ENCODE measurements at regions not wholly inside any gene's neighbourhood (a gene's known extent, or its start where the extent isn't known, plus 50 kb on each side); places are given as distances from the start of the nearest gene placed in this dataset.

DNA sequence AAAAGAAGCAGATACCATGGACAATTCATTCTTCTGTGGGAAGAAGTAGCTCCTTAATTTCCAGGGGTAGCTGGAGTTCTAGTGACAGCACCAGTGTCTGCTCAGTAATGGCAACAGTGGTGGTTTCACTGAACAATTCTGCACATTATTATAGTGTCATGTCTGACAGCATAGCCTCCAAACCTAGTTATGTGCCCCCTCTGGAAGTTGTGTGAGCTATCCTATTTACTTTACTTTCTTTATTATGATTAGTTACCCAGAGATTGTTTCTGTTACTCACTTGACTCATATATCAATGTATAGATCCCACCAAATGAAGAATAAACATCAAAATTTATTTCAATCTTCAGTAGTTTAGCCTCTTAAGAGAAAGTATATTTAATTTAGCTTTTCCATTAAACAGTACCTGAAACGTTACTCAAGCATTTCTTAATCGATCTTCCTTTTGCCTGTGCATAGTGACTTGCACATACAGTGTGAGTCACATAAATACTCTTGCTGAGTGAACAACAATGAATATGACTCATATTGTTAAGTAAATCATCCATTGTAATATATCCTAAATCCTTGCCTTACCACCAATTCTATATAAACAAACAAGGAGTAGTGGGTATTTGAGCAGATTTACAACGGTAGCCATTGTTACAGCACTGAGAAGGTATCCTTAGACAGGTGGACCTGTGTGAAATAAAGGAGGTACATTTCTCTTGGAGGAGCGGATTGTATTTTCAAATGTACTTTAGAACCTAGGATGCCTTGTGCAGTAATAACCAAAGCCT, 534.7 kb downstream of the ANKRD50 start:
- no peak for DNase-seq (ENCODE audit: low spot score)

DNA sequence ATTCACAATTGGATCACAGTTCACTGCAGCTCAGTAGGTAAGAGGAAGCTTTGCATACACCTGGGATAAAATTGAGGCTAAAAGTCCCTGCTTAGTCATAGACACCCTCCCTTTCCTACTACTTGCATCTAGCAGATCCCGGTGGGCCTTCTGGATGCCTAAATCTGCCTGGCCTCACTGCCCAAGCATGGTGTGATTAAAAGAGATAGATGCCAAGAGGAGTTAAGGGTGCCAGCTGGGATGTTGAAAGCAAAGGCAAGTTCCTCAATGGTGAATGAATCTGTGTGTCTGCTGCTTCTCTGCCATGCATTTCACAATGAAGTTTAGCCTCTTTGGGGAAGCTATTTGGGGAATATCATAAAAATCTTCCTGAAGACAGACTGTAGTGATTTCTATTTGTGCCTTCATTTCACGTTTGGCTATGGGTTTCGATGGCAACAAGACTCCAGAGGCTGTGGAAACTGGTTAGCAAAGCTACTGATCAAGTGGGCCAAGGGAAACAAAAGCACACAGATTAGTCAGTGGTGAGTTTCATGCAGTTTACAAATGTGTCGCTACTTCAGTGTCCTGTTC, 534.0 kb downstream of the ANKRD50 start:
- DNase-seq (ENCODE audit: low spot score) = no peak

DNA sequence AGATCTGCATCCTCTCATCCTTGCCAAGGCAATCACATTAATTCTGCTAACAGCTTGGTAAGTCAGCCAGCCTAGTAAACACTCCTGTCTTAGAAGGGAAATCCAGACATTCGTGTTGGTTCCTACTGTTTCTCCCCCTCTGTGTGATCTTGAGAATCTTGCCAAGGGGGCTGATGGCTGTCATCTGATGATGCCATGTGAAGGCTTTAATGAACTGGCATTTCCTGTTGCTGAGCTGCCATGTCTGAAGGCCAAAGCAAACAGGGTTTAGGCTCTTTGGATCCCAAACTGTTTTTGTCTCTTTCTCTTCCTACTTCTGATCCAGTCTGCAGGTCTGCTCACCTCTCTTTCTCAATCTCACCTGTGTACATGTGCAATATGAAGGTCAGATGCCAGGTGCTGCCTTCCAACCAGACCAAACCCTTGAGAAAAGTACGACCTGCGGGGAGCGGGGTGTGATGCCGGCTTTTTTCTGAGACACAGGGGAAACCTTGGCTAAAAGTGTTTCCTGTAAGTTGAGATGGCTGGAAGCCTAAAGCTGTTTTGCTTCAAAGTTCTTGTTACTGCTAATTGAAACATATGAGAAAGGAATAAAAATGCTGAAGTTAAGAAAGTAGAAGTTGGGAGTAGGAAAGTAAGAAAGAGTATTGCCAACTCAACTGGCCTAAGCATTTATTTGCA, 532.9 kb downstream of the ANKRD50 start:
- no peak for DNase-seq (ENCODE audit: low spot score)

DNA sequence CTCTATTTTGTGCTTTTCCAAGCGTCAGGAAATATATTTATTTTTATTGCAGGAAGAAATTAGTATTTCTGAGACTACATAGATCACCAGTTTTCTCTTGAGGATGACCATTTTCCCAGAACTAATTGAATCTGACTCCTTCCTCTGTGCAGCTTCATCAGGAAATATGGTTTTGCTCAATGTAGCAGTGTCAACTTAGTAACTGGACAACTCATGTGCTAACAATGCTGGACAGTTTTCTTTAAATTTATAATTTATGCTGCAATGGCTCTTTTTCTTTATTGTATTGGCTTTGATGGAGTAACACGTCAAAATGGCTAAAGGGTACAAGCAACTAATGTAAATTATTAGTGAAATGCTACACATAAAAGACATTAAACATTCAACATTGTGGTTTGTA, 531.5 kb downstream of the ANKRD50 start:
- DNase-seq (ENCODE audit: low spot score) = no peak

DNA sequence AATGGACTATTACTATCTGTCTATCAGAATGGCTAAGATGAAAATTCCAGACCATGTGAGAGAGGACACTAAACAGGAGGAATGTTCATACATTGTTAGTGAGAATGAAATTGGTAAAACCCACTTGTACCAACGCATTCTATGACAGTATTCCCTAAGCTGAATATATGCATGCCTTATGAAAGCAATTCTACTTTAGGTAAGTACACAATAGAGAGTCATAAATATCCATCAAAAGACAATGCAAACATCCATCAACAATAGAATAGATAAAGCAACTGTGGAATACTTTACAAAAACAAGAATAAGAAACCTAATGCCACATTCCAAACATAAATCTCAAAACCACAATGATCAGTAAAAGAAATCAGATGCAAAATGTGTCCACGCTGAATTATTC, 529.3 kb downstream of the ANKRD50 start:
- no peak for DNase-seq (ENCODE audit: low spot score)

DNA sequence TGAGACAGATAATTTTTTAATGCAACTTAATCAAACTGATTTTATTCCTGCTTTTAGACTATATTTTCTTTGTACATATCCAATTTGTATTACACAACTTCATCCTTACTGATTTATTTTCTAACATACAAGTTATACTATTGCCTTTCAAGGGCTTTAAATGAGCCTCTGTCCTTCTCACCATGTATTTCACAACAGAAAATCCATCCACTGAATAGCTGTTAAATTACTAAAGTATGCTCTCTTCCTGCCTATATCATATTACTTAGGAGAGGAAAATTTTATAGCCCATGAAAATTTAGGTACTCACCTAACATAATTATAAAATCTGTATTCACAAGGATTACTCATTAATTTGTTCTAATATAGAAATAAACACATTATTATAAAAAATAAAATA, 528.6 kb downstream of the ANKRD50 start:
- DNase-seq (ENCODE audit: low spot score) = no peak

DNA sequence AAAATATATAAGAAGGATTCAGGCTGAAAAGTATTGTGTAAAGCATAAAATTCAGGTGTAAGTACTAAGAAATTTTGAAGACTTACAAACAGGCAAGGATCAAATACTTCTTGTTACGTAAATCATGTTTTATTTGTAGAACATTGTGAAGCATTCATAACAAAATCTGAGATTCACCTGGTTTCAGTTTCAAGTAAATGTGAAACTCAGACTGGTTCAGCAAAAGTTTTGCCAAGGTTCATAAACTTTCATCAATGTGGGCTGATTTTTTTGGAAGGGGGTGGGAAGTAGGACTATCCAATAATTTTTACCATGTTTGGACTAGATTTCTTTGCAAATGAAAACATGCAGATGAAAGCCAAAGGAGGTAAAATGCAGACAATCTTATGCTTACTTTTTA, 527.7 kb downstream of the ANKRD50 start:
- DNase-seq (ENCODE audit: low spot score) = no peak

DNA sequence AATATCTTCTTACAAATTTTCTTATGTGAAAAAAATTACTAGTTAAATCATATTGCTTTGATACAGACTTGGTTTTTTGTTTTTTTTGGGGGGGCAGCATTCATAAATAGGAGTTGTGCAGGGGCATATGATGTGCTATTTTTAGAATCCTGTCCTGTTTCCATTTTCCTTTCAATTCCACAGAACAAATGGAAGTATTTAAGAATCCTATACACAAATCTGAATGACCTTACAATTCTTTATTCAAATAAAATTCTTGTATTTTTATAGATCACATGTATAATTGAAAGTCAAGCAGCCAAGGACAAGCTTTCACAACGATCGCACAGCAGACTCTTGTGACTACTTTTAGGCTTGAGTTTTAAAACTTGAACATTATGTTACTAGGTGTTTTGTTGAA, 523.9 kb downstream of the ANKRD50 start:
- no peak for DNase-seq (ENCODE audit: low spot score)

DNA sequence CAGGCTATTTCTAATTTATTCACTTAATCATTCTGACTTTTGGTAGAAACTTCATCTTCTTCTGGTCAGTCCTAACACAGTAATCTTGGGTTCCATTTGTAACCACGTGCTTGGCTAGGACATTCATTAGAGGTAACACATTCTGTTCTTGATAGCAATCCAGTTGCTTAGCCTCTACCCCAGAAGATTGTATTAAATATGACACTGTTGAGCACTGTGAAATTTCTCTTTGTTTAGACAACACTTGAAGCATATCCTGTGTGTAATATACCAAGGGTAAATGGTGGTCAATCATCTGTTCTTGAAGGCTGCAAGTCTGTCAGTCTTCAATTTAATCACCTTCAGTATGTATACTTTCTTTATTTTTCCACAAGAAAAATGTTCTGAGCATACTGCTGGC, 523.0 kb downstream of the ANKRD50 start:
- DNase-seq (ENCODE audit: low spot score) = no peak

DNA sequence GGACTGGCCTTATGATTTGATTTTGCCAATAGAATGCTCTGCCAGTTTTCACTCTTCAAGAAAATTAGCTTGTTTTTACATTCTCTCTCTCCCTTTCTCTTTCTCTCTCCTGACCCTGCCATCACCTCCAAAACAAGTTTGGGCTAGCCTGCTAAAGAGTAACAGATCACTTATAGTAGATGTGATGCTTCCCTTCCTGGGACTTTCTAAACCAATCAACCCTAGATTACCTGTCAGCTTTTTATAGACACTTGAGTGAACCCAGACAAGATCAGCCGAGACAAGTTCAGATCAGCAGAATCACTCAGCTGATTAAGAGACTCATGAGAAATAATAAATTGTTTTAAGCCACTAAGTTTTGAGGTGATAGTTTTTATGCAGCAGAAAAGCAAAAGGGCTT, 521.2 kb downstream of the ANKRD50 start:
- no peak for DNase-seq (ENCODE audit: low spot score)

DNA sequence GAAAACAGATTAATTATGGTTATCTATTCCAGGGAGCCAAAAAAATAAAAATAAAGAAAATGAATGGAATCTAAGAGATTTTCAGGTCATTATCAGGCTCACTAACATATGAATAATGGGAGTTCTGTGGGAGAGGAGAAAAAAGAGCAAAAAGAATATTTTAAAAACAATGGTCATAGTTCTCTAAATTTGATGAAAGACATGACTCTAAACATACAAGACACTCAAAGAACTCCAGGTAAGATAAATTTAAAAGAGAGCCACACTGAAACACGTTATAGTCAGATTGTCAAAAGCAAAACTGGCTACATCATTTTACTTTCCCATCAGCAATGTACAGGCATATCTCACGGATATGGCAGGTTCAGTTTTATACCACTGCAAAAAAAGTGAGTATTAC, 520.0 kb downstream of the ANKRD50 start:
- DNase-seq (ENCODE audit: low spot score) = no peak

DNA sequence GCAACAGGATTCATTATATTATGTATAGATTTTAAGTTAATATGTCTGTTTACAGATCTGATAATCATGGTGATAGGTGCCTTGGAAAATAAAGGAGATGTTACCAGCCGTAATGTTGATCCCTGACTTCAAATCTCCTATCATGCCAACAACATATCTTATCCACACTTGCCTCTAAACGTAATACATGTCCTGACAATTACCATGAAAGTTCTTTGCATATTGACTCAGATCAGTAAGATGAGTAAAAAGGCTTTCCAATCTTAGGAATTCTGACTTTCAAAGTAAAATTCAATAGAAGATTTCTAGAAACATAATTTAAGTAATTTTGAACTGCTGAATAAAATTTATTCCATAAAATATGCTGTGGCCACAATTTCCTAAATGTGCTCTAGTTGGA, 513.3 kb downstream of the ANKRD50 start:
- DNase-seq (ENCODE audit: low spot score) = no peak

DNA sequence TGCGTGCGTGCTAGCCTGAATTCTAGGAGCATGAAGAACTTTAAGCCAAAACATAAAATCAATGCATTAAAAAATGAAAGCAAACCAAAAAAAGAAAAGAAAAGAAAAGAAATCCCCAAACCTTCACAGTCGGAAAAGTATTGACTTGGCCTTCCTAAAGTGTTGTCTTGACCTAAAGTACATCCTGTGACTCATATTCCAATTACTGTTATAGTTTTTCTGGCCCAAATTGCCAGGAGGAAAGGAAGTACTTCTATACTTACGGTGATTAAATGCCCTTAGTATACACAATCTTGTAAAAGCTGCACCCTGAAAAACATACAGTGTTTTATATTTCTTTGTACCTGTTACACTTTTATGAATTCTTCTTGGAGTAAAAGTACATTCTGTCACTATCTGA, 512.8 kb downstream of the ANKRD50 start:
- DNase-seq (ENCODE audit: low spot score) = no peak

DNA sequence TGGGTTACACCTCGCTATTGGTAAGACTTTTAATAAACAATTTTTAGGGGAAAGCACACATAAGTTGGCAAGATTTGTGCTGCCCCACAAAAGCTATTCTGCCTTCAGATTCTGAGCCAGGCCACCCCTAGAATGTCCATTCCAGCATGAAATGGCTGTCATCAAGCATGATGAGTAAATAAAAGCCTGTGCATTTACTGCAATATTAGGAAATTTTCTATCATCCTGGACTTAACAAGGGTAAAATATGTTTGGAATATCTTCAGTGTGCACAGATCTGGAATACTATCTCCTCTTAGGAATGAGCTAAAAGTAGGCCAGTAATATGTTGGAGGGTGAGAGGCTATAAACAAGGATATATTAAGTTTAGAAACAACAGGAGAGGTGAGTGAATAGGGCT, 510.9 kb downstream of the ANKRD50 start:
- no peak for DNase-seq (ENCODE audit: low spot score)

DNA sequence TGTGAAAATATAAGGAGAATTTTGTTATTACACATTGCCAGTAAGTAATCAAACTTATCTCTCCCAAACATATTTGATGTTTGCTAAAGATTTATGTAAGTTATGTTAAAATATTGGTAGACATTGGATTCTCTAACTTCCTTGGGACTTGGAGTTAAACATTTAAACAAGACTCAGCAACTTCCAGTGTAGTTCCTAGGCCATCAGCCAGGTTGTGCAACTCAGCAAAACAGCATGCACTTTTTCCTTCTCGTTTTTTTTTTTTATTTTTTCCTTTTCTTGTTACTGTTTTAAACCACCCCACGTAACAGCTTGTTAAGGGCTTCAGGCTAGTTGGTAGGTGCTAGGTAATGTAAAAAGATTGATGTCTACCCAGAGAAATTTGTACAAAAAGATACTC, 510.4 kb downstream of the ANKRD50 start:
- no peak for DNase-seq (ENCODE audit: low spot score)

DNA sequence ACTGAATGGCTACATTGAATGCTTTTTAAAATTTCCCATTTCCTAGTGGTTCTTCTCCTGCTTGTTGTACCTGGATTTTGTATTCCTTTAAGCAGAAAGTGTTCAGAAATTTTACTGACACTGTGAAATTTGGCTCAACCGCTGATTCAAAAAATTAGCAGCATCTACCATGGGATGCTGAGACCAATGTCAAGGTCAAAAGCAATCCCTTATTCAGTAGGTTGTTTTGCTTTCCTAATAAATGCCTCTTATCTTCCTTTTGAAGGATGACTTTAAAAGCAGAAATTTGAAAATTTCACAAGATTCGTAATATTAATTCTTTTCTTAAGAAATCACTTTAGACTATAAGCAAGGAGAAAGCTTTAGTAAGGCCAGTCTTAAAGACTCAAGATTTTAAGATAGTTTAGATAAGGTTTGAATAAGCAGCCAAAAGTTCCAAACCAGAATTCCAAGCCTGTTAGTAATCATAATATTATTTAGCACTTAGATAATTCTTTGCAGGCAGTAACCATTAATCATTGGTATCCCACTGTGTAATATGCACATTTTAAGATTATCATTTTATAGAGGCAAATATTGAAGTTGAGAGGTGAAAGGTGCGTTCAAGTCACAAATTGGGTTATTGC, 508.8 kb downstream of the ANKRD50 start:
- no peak for DNase-seq (ENCODE audit: low spot score)

DNA sequence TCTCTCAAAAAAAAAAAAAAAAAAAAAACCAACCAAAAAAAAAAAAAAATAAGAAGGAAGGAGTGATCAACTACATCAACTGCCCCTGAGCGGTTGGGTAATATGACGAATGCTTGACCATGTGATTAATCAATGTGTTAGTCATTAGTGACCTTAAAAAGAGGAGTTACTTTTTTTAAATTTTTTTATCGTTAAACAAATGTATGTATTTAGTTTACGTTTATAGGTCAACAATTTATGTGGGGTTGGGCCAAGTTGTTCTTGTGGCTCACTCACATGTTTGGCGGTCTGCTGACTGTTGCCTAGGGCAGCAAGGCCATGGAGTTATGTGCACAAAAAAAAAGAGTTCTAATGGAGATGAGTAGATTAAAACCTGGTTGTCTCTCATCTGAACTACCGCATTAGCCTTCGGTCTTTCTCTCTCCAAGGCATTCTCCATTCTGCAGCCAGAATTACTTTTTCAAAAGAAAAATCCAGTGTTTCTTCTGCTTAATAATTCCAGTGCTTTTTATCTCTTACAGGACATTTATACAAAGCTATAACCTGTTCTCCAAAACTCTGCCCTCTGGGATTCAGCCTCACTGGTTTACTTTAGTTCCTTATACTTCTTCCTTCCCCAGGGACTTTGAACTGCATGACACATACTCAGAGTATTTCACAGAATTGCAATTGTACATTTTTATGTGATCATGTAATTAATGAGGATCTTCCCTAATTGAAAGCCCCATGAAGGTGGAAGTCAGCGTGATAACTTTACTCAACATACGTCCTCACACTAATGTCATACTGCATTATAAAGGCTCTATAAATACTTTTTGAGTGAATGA, 505.5 kb downstream of the ANKRD50 start:
- DNase-seq (ENCODE audit: low spot score) = no peak

DNA sequence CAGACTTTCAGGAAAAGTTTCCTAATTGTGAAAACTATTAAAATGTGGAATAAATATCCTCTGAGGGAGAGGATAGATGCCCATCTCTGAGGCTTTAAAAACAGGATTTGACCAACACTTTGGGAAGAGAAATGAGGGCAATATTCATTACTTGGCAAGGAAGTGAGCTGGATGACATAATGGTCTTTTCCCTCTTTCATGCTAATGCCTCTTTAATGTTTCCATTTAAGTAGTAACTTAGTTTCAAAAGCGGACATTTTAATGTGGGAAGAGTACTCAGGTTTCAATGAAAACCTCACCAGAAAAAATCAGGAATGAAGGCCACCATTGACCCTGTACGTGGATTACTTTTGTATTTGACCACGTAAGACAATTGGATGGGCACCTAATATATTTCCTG, 503.3 kb downstream of the ANKRD50 start:
- no peak for DNase-seq (ENCODE audit: low spot score)

DNA sequence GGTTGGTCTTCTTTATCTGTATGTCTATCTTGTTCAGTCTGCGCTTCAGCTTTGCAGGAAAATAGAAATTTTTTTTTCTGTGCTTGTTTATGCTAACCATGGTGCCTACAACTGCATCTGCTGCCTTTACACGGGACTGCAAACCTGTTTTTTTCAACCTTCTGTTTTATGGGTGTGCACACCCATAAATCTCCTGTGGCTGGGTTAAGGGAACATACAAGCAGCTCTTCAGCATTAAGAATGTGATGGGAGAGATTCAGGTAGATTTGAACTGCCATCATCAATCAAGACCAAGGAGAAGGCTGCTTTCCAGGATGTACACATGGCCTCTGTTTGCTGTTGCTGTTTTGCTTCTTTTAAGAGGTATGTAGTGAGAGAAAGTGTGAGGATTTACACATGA, 502.9 kb downstream of the ANKRD50 start:
- no peak for DNase-seq (ENCODE audit: low spot score)

DNA sequence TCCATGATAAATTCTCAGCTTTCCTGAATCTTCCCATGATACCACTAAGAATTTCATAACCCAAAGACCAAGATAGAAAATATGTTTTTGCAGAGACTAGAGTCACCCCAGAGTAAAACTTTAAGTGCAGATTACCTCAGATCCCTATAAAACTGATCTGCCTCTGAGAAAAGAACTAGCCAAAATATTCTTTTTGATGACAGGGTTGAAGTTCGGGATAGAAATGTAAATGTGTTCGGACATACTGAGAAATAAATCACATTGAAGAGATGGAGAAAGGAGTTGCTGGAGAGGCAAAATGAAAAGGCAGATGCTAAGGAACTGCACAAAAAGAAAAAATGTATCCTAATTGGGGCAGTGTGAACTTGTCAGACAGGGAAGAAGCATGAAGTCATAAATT, 501.8 kb downstream of the ANKRD50 start:
- DNase-seq (ENCODE audit: low spot score) = no peak

DNA sequence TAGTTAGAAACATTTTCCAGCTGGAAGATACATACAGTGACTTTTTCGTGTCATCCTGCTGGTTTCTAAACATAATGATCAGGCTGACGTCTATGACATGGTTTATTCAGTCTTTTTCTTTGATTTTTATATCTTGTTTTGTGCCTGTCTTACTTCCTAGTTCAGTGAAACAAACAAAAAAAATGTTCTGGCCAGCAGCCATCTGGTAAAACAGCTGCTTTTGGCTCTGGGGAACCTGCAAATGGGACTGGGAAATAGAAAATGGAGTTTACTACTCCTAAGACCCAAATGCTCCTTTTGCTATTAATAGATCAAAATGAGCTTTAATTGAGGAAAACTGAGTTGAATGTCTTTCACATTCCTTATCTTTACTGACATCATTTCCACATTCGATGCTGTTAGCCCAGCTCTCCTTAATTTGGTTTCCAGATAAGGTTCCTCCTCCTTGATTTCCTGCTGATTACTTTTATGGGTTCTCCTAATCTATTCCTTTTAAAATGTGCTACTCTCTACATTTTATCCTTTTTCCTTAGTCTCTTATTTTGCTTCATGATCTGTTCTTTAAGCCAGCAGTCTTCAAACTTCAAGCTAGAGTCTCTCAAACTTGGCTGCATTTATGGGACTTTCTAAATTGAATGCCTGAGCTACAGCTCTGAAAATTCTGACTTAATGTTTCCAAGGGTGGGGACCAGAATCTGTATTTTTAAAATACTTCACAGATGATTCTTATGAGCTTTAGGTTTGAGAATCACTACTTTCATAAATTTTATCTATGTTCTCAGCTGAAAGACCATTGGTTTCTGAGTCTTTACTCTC, 499.5 kb downstream of the ANKRD50 start:
- DNase-seq (ENCODE audit: low spot score) = no peak

All from NAMALWA (cell line).